Retinal pigment epithelial cell (primary cell): ENCODE measurements at regions not wholly inside any gene's neighbourhood (a gene's known extent, or its start where the extent isn't known, plus 50 kb on each side); places are given as distances from the start of the nearest gene placed in this dataset.

ENCODE experiments used
- DNase-seq: peaks from one replicate; pipeline ENCODE4 v3.0.0-alpha.2; 2010; ENCODE audit warnings: low read depth
- H3K4me3 ChIP-seq: 2 replicates; pipeline ENCODE4 v1.5.1; 2011; ENCODE audit warnings: mild to moderate bottlenecking, low read length, control low read depth, moderate library complexity
- CTCF ChIP-seq: conservative IDR thresholded peaks from 2 replicates; pipeline ENCODE4 v1.5.1; 2011; ENCODE audit warnings: low read depth, low read length, control low read depth, inconsistent platforms

GRCh38 chr2:234673501-234673900 is 176.6 kb upstream of the ARL4C start:
- DNase-seq = no peak
- no peak overlapping the region for H3K4me3 ChIP-seq
- no peak for TF ChIP-seq CTCF

- no peak for TF ChIP-seq CTCF
- no peak for DNase-seq
- H3K4me3 ChIP-seq = no peak overlapping the region
Measured at GRCh38 chr2:234672498-234673150, 175.7 kb upstream of the ARL4C start.

GRCh38 chr2:234671716-234672115 is 174.8 kb upstream of the ARL4C start:
- TF ChIP-seq CTCF = no peak
- no peak for DNase-seq
- H3K4me3 ChIP-seq = no peak overlapping the region

- DNase-seq = no peak
- H3K4me3 ChIP-seq = no peak overlapping the region
- TF ChIP-seq CTCF = no peak
Measured at GRCh38 chr2:234671231-234671630, 174.3 kb upstream of the ARL4C start.

- no peak overlapping the region for H3K4me3 ChIP-seq
- TF ChIP-seq CTCF = no peak
- no peak for DNase-seq
Measured at GRCh38 chr2:234670806-234671205, 173.9 kb upstream of the ARL4C start.

GRCh38 chr2:234670052-234670451 is 173.2 kb upstream of the ARL4C start:
- H3K4me3 ChIP-seq = no peak overlapping the region
- no peak for DNase-seq
- no peak for TF ChIP-seq CTCF

GRCh38 chr2:234669621-234670020 is 172.7 kb upstream of the ARL4C start:
- no peak overlapping the region for H3K4me3 ChIP-seq
- TF ChIP-seq CTCF = peak; percentile 26
- no peak for DNase-seq
